ENCODE measurements at regions not wholly inside any gene's neighbourhood (a gene's known extent, or its start where the extent isn't known, plus 50 kb on each side); places are given as distances from the start of the nearest gene placed in this dataset.

DNA sequence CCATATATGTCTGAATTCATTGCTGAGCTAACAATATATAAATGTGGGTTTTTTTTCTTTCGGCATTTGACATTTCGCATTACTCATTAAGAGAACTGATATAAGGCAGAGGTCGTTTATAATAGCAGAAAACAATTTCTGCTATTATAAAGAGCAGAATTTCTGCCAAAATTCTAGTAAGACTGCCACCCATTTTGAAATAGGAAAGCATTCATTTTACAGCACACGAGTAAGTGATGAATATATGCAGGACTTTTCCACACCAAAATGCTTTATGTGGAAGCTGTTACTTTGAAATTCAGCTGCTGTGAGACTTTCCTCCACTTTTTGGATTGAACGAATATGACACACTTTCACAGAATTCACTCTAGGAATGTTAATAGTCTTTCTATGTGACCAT is 610.9 kb upstream of the MAN1A1 start:
- TF ChIP-seq, protein P1, sequence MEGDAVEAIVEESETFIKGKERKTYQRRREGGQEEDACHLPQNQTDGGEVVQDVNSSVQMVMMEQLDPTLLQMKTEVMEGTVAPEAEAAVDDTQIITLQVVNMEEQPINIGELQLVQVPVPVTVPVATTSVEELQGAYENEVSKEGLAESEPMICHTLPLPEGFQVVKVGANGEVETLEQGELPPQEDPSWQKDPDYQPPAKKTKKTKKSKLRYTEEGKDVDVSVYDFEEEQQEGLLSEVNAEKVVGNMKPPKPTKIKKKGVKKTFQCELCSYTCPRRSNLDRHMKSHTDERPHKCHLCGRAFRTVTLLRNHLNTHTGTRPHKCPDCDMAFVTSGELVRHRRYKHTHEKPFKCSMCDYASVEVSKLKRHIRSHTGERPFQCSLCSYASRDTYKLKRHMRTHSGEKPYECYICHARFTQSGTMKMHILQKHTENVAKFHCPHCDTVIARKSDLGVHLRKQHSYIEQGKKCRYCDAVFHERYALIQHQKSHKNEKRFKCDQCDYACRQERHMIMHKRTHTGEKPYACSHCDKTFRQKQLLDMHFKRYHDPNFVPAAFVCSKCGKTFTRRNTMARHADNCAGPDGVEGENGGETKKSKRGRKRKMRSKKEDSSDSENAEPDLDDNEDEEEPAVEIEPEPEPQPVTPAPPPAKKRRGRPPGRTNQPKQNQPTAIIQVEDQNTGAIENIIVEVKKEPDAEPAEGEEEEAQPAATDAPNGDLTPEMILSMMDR (conservative IDR thresholded peaks at IDR 0.05; ENCODE audit: low read length): no peak
- TF ChIP-seq EZH2phosphoT487 (IDR thresholded peaks at IDR 0.05; ENCODE audit: borderline replicate concordance, low read depth, low read length): no peak
